ENCODE measurements at regions not wholly inside any gene's neighbourhood (a gene's known extent, or its start where the extent isn't known, plus 50 kb on each side); places are given as distances from the start of the nearest gene placed in this dataset.

GRCh38 chr15:86001200-86001599 is 78.5 kb upstream of the AGBL1 start:
- no peaks in the 10 kb centered on the region for H3K4me1 Mint-ChIP-seq (ENCODE audit: unreplicated experiment)
- no peak for TF ChIP-seq CTCF (IDR thresholded peaks at IDR 0.05; ENCODE audit: unreplicated experiment)
- peaks cover 6% of the 10 kb centered on the region for H3K27me3 Mint-ChIP-seq (ENCODE audit: unreplicated experiment)
- no peak for DNase-seq (ENCODE audit: low spot score)
- H3K27ac Mint-ChIP-seq (ENCODE audit: unreplicated experiment): no peak overlapping the region
- no peaks in the 10 kb centered on the region for H3K36me3 Mint-ChIP-seq (ENCODE audit: low read depth, unreplicated experiment)
- no peak overlapping the region for H3K4me3 Mint-ChIP-seq (ENCODE audit: unreplicated experiment)
- H3K9me3 Mint-ChIP-seq (ENCODE audit: unreplicated experiment): no peaks in the 10 kb centered on the region

- peaks cover 6% of the 10 kb centered on the region for H3K27me3 Mint-ChIP-seq (ENCODE audit: unreplicated experiment)
- no peak overlapping the region for H3K4me3 Mint-ChIP-seq (ENCODE audit: unreplicated experiment)
- no peaks in the 10 kb centered on the region for H3K9me3 Mint-ChIP-seq (ENCODE audit: unreplicated experiment)
- no peak for TF ChIP-seq CTCF (IDR thresholded peaks at IDR 0.05; ENCODE audit: unreplicated experiment)
- H3K27ac Mint-ChIP-seq (ENCODE audit: unreplicated experiment): no peak overlapping the region
- H3K4me1 Mint-ChIP-seq (ENCODE audit: unreplicated experiment): no peaks in the 10 kb centered on the region
- no peaks in the 10 kb centered on the region for H3K36me3 Mint-ChIP-seq (ENCODE audit: low read depth, unreplicated experiment)
- DNase-seq (ENCODE audit: low spot score): no peak
These were observed 77.2 kb upstream of the AGBL1 start for GRCh38 chr15:86002444-86002843.

GRCh38 chr15:86004061-86004460 is 75.6 kb upstream of the AGBL1 start:
- no peak for DNase-seq (ENCODE audit: low spot score)
- Mint-ChIP-seq H3K4me1 (ENCODE audit: unreplicated experiment) (peaks cover 5% of the 10 kb centered on the region), H3K27me3 (ENCODE audit: unreplicated experiment) (peaks cover 3% of the 10 kb centered on the region), H3K4me3 (ENCODE audit: unreplicated experiment) (no peak overlapping the region), H3K27ac (ENCODE audit: unreplicated experiment) (no peak overlapping the region), H3K36me3 (ENCODE audit: low read depth, unreplicated experiment) (no peaks in the 10 kb centered on the region), H3K9me3 (ENCODE audit: unreplicated experiment) (no peaks in the 10 kb centered on the region)
- no peak for TF ChIP-seq CTCF (IDR thresholded peaks at IDR 0.05; ENCODE audit: unreplicated experiment)

GRCh38 chr15:86006546-86006945 is 73.1 kb upstream of the AGBL1 start:
- no peak for DNase-seq (ENCODE audit: low spot score)
- Mint-ChIP-seq H3K4me3 (ENCODE audit: unreplicated experiment) (no peak overlapping the region), H3K27ac (ENCODE audit: unreplicated experiment) (no peak overlapping the region), H3K4me1 (ENCODE audit: unreplicated experiment) (peaks cover 5% of the 10 kb centered on the region), H3K9me3 (ENCODE audit: unreplicated experiment) (no peaks in the 10 kb centered on the region), H3K27me3 (ENCODE audit: unreplicated experiment) (peaks cover 5% of the 10 kb centered on the region), H3K36me3 (ENCODE audit: low read depth, unreplicated experiment) (no peaks in the 10 kb centered on the region)
- no peak for TF ChIP-seq CTCF (IDR thresholded peaks at IDR 0.05; ENCODE audit: unreplicated experiment)

- H3K4me3 Mint-ChIP-seq (ENCODE audit: unreplicated experiment): no peak overlapping the region
- H3K27me3 Mint-ChIP-seq (ENCODE audit: unreplicated experiment): peaks cover 4% of the 10 kb centered on the region
- no peak for TF ChIP-seq CTCF (IDR thresholded peaks at IDR 0.05; ENCODE audit: unreplicated experiment)
- no peaks in the 10 kb centered on the region for H3K9me3 Mint-ChIP-seq (ENCODE audit: unreplicated experiment)
- H3K36me3 Mint-ChIP-seq (ENCODE audit: low read depth, unreplicated experiment): no peaks in the 10 kb centered on the region
- no peak overlapping the region for H3K27ac Mint-ChIP-seq (ENCODE audit: unreplicated experiment)
- DNase-seq (ENCODE audit: low spot score): no peak
- H3K4me1 Mint-ChIP-seq (ENCODE audit: unreplicated experiment): peaks cover 5% of the 10 kb centered on the region
These were observed 69.9 kb upstream of the AGBL1 start for GRCh38 chr15:86009727-86010126.

Measured in endothelial cell (in vitro differentiated cells).